ENCODE measurements at regions not wholly inside any gene's neighbourhood (a gene's known extent, or its start where the extent isn't known, plus 50 kb on each side); places are given as distances from the start of the nearest gene placed in this dataset.

GRCh38 chr18:27274901-27275300, 89.8 kb upstream of the CHST9 start:
- intact Hi-C loops (cut with DNase I; ENCODE audit: low total_unique reads): no loop called here

GRCh38 chr18:27270508-27270907, 85.4 kb upstream of the CHST9 start:
- intact Hi-C loops (cut with DNase I; ENCODE audit: low total_unique reads): no loop called here
- 91 to 98% methylated on average over 2 of the region's 2 CpGs for WGBS, 2 donors
- no peak overlapping the region for H3K4me3 ChIP-seq (ENCODE audit: low read depth, poor library complexity, severe bottlenecking)
- no peak for TF ChIP-seq CTCF (IDR thresholded peaks at IDR 0.05)
- no peak for TF ChIP-seq POLR2A (IDR thresholded peaks at IDR 0.05)
- no peak for DNase-seq (ENCODE audit: low spot score in 2 of 2)

More at GRCh38 chr18:27274901-27275300, 89.8 kb upstream of the CHST9 start:
- WGBS, 2 donors: 61 to 64% methylated on average over 3 of the region's 3 CpGs
- DNase-seq (ENCODE audit: low spot score in 2 of 2): no peak
- no peak overlapping the region for H3K4me3 ChIP-seq (ENCODE audit: low read depth, poor library complexity, severe bottlenecking)
- TF ChIP-seq CTCF (IDR thresholded peaks at IDR 0.05) (no peak), POLR2A (IDR thresholded peaks at IDR 0.05) (no peak)

- no peak for TF ChIP-seq CTCF (IDR thresholded peaks at IDR 0.05)
- no peak for TF ChIP-seq POLR2A (IDR thresholded peaks at IDR 0.05)
- intact Hi-C loops (cut with DNase I; ENCODE audit: low total_unique reads): no loop called here
- H3K4me3 ChIP-seq (ENCODE audit: low read depth, poor library complexity, severe bottlenecking): no peak overlapping the region
- DNase-seq (ENCODE audit: low spot score in 2 of 2): no peak
- WGBS, 2 donors: 50% methylated on average over 1 of the region's 1 CpG
Observed at GRCh38 chr18:27263369-27263768, 78.3 kb upstream of the CHST9 start.

GRCh38 chr18:27261769-27262549, 76.9 kb upstream of the CHST9 start:
- H3K4me3 ChIP-seq (ENCODE audit: low read depth, poor library complexity, severe bottlenecking): no peak overlapping the region
- DNase-seq (ENCODE audit: low spot score in 2 of 2): no peak
- TF ChIP-seq POLR2A (IDR thresholded peaks at IDR 0.05) (no peak), CTCF (IDR thresholded peaks at IDR 0.05) (no peak)
- intact Hi-C loops (cut with DNase I; ENCODE audit: low total_unique reads): no loop called here

GRCh38 chr18:27253571-27253970, 68.5 kb upstream of the CHST9 start:
- no peak overlapping the region for H3K4me3 ChIP-seq (ENCODE audit: low read depth, poor library complexity, severe bottlenecking)
- no peak for TF ChIP-seq CTCF (IDR thresholded peaks at IDR 0.05)
- no peak for TF ChIP-seq POLR2A (IDR thresholded peaks at IDR 0.05)
- 80 to 81% methylated on average over 1 of the region's 1 CpG for WGBS, 2 donors
- intact Hi-C loops (cut with DNase I; ENCODE audit: low total_unique reads): no loop called here
- DNase-seq (ENCODE audit: low spot score in 2 of 2): no peak

GRCh38 chr18:27250471-27250870, 65.4 kb upstream of the CHST9 start:
- intact Hi-C loops (cut with DNase I; ENCODE audit: low total_unique reads): no loop called here
- DNase-seq (ENCODE audit: low spot score in 2 of 2): no peak
- H3K4me3 ChIP-seq (ENCODE audit: low read depth, poor library complexity, severe bottlenecking): no peak overlapping the region
- WGBS, 2 donors: 85 to 92% methylated on average over 2 of the region's 2 CpGs
- TF ChIP-seq CTCF (IDR thresholded peaks at IDR 0.05): no peak
- no peak for TF ChIP-seq POLR2A (IDR thresholded peaks at IDR 0.05)

All from lower leg skin (tissue), 4 donors.